Effector memory CD8-positive, alpha-beta T cell (primary cell): ENCODE measurements at regions not wholly inside any gene's neighbourhood (a gene's known extent, or its start where the extent isn't known, plus 50 kb on each side); places are given as distances from the start of the nearest gene placed in this dataset.

Experiments
- ATAC-seq: fragments of 150-1000 bp; cut with Tn5 transposase; replicated peaks from 2 replicates; pipeline ENCODE4 v1.10.0; 2021; ENCODE audit warnings: mild to moderate bottlenecking, moderate library complexity
- DNase-seq, 3 experiments: peaks; one replicate each; pipeline ENCODE4 v3.0.0; 2021
- H3K27ac Mint-ChIP-seq, 2 donors: one replicate each; pipeline ENCODE4 v1.8.0; 2022; ENCODE audit warnings: mild to moderate bottlenecking in 2 of 2, mixed read lengths in 2 of 2, moderate library complexity in 2 of 2
- H3K27me3 Mint-ChIP-seq, 2 donors: one replicate each; pipeline ENCODE4 v1.8.0; 2022; ENCODE audit warnings: mixed read lengths in 2 of 2
- H3K36me3 Mint-ChIP-seq: one replicate; pipeline ENCODE4 v1.8.0; 2022; ENCODE audit warnings: mild to moderate bottlenecking, moderate library complexity, mixed read lengths; ENCODE audit not compliant: insufficient read depth
- H3K4me1 Mint-ChIP-seq, 2 donors: one replicate each; pipeline ENCODE4 v1.8.0; 2022; ENCODE audit warnings: low read depth in 2 of 2, mixed read lengths in 2 of 2
- H3K4me3 Mint-ChIP-seq, 2 donors: one replicate each; pipeline ENCODE4 v1.8.0; 2022; ENCODE audit warnings: mild to moderate bottlenecking in 2 of 2, mixed read lengths in 2 of 2, moderate library complexity in 2 of 2
- H3K9me3 Mint-ChIP-seq, 2 donors: one replicate each; pipeline ENCODE4 v1.8.0; 2022; ENCODE audit warnings: mixed read lengths in 2 of 2

GRCh38 chr5:102595332-102595731 is 96.5 kb upstream of the SLCO6A1 start:
- H3K4me1 Mint-ChIP-seq: peaks cover 0 to 2% of the 10 kb centered on the region in 2 donors
- H3K36me3 Mint-ChIP-seq: no peaks in the 10 kb centered on the region

GRCh38 chr5:102596113-102596512 is 97.3 kb upstream of the SLCO6A1 start:
- H3K27me3 Mint-ChIP-seq: peaks cover 0 to 1% of the 10 kb centered on the region in 2 donors
- H3K27ac Mint-ChIP-seq: no peak overlapping the region
- no peaks in the 10 kb centered on the region for H3K36me3 Mint-ChIP-seq
- no peak for DNase-seq
- ATAC-seq: no peak
- no peaks in the 10 kb centered on the region for H3K9me3 Mint-ChIP-seq
- peaks cover 0 to 2% of the 10 kb centered on the region in 2 donors for H3K4me1 Mint-ChIP-seq
- H3K4me3 Mint-ChIP-seq: no peak overlapping the region

More at GRCh38 chr5:102595332-102595731, 96.5 kb upstream of the SLCO6A1 start:
- ATAC-seq (no peak), DNase-seq (no peak)
- Mint-ChIP-seq H3K27me3 (peaks cover 0 to 6% of the 10 kb centered on the region in 2 donors), H3K4me3 (no peak overlapping the region), H3K9me3 (no peaks in the 10 kb centered on the region), H3K27ac (no peak overlapping the region)

GRCh38 chr5:102596951-102597350 is 98.2 kb upstream of the SLCO6A1 start:
- Mint-ChIP-seq H3K27me3 (no peaks in the 10 kb centered on the region), H3K4me3 (no peak overlapping the region), H3K4me1 (peaks cover 0 to 2% of the 10 kb centered on the region in 2 donors), H3K36me3 (no peaks in the 10 kb centered on the region), H3K27ac (no peak overlapping the region), H3K9me3 (no peaks in the 10 kb centered on the region)
- ATAC-seq (no peak), DNase-seq (no peak)

- ATAC-seq (no peak), DNase-seq (no peak)
- no peaks in the 10 kb centered on the region for H3K36me3 Mint-ChIP-seq
- H3K27me3 Mint-ChIP-seq: peaks cover 6 to 13% of the 10 kb centered on the region in 2 donors
- no peak overlapping the region for H3K4me3 Mint-ChIP-seq
- no peaks in the 10 kb centered on the region for H3K9me3 Mint-ChIP-seq
- H3K4me1 Mint-ChIP-seq: peaks cover 0 to 2% of the 10 kb centered on the region in 2 donors
- no peak overlapping the region for H3K27ac Mint-ChIP-seq
Measured at GRCh38 chr5:102599289-102599688, 100.5 kb upstream of the SLCO6A1 start.

- Mint-ChIP-seq H3K9me3 (no peaks in the 10 kb centered on the region), H3K4me3 (no peak overlapping the region), H3K27me3 (peaks cover 6 to 14% of the 10 kb centered on the region in 2 donors), H3K36me3 (no peaks in the 10 kb centered on the region), H3K4me1 (peaks cover 0 to 2% of the 10 kb centered on the region in 2 donors), H3K27ac (no peak overlapping the region)
- DNase-seq (no peak), ATAC-seq (no peak)
Measured at GRCh38 chr5:102600964-102601363, 102.2 kb upstream of the SLCO6A1 start.

GRCh38 chr5:102603670-102604069 is 104.9 kb upstream of the SLCO6A1 start:
- no peak overlapping the region for H3K4me3 Mint-ChIP-seq
- DNase-seq (no peak), ATAC-seq (no peak)
- H3K4me1 Mint-ChIP-seq: no peaks in the 10 kb centered on the region
- H3K27me3 Mint-ChIP-seq: peaks cover 6 to 14% of the 10 kb centered on the region in 2 donors
- no peak overlapping the region for H3K27ac Mint-ChIP-seq
- H3K9me3 Mint-ChIP-seq: no peaks in the 10 kb centered on the region
- no peaks in the 10 kb centered on the region for H3K36me3 Mint-ChIP-seq

- H3K27ac Mint-ChIP-seq: no peak overlapping the region
- no peak for DNase-seq
- H3K36me3 Mint-ChIP-seq: no peaks in the 10 kb centered on the region
- H3K9me3 Mint-ChIP-seq: no peaks in the 10 kb centered on the region
- ATAC-seq: no peak
- no peaks in the 10 kb centered on the region for H3K4me1 Mint-ChIP-seq
- no peak overlapping the region for H3K4me3 Mint-ChIP-seq
- H3K27me3 Mint-ChIP-seq: peaks cover 9 to 38% of the 10 kb centered on the region in 2 donors
Measured at GRCh38 chr5:102608414-102608813, 109.6 kb upstream of the SLCO6A1 start.

GRCh38 chr5:102611312-102611711 is 112.5 kb upstream of the SLCO6A1 start:
- ATAC-seq: no peak
- DNase-seq: no peak
- Mint-ChIP-seq H3K4me1 (no peaks in the 10 kb centered on the region), H3K4me3 (no peak overlapping the region), H3K27me3 (peaks cover 20 to 53% of the 10 kb centered on the region in 2 donors), H3K36me3 (no peaks in the 10 kb centered on the region), H3K27ac (no peak overlapping the region), H3K9me3 (peaks cover 0 to 4% of the 10 kb centered on the region in 2 donors)

- H3K4me3 Mint-ChIP-seq: no peak overlapping the region
- peaks cover 21 to 58% of the 10 kb centered on the region in 2 donors for H3K27me3 Mint-ChIP-seq
- H3K4me1 Mint-ChIP-seq: no peaks in the 10 kb centered on the region
- DNase-seq (no peak), ATAC-seq (no peak)
- no peak overlapping the region for H3K27ac Mint-ChIP-seq
- peaks cover 0 to 4% of the 10 kb centered on the region in 2 donors for H3K9me3 Mint-ChIP-seq
- H3K36me3 Mint-ChIP-seq: no peaks in the 10 kb centered on the region
Measured at GRCh38 chr5:102613661-102614060, 114.9 kb upstream of the SLCO6A1 start.

- ATAC-seq (no peak), DNase-seq (no peak)
Measured at GRCh38 chr5:102617191-102618187, 118.7 kb upstream of the SLCO6A1 start.

GRCh38 chr5:102622262-102622661 is 123.5 kb upstream of the SLCO6A1 start:
- no peak overlapping the region for H3K27ac Mint-ChIP-seq
- no peak overlapping the region for H3K4me3 Mint-ChIP-seq
- DNase-seq (no peak), ATAC-seq (no peak)
- no peaks in the 10 kb centered on the region for H3K36me3 Mint-ChIP-seq
- peaks cover 0 to 2% of the 10 kb centered on the region in 2 donors for H3K9me3 Mint-ChIP-seq
- no peaks in the 10 kb centered on the region for H3K4me1 Mint-ChIP-seq
- peaks cover 17 to 24% of the 10 kb centered on the region in 2 donors for H3K27me3 Mint-ChIP-seq

More at GRCh38 chr5:102617191-102618187, 118.7 kb upstream of the SLCO6A1 start:
- Mint-ChIP-seq H3K4me1 (no peaks in the 10 kb centered on the region), H3K27me3 (peaks cover 21 to 46% of the 10 kb centered on the region in 2 donors), H3K36me3 (no peaks in the 10 kb centered on the region), H3K4me3 (no peak overlapping the region), H3K27ac (no peak overlapping the region), H3K9me3 (peaks cover 0 to 6% of the 10 kb centered on the region in 2 donors)

- no peaks in the 10 kb centered on the region for H3K36me3 Mint-ChIP-seq
- DNase-seq (no peak), ATAC-seq (no peak)
- H3K4me1 Mint-ChIP-seq: no peaks in the 10 kb centered on the region
- H3K27me3 Mint-ChIP-seq: peaks cover 20 to 25% of the 10 kb centered on the region in 2 donors
- no peak overlapping the region for H3K27ac Mint-ChIP-seq
- H3K4me3 Mint-ChIP-seq: no peak overlapping the region
- peaks cover 0 to 2% of the 10 kb centered on the region in 2 donors for H3K9me3 Mint-ChIP-seq
Measured at GRCh38 chr5:102623329-102624065, 124.7 kb upstream of the SLCO6A1 start.

GRCh38 chr5:102624405-102624804 is 125.6 kb upstream of the SLCO6A1 start:
- H3K9me3 Mint-ChIP-seq: no peaks in the 10 kb centered on the region
- H3K4me3 Mint-ChIP-seq: no peak overlapping the region
- ATAC-seq (no peak), DNase-seq (no peak)
- H3K36me3 Mint-ChIP-seq: no peaks in the 10 kb centered on the region
- no peaks in the 10 kb centered on the region for H3K4me1 Mint-ChIP-seq
- H3K27ac Mint-ChIP-seq: no peak overlapping the region
- peaks cover 17 to 20% of the 10 kb centered on the region in 2 donors for H3K27me3 Mint-ChIP-seq
